ENCODE measurements at regions not wholly inside any gene's neighbourhood (a gene's known extent, or its start where the extent isn't known, plus 50 kb on each side); places are given as distances from the start of the nearest gene placed in this dataset.

- H3K27me3 ChIP-seq (ENCODE audit: insufficient read depth, low read depth, low read length), result no peaks in the 10 kb centered on the region
- no peaks in the 10 kb centered on the region for H3K79me2 ChIP-seq (replicated peaks; ENCODE audit: insufficient read depth, low read length)
- no peak overlapping the region for H3K9ac ChIP-seq (ENCODE audit: low read length)
- H3K4me3 ChIP-seq (ENCODE audit: low read length), result no peak overlapping the region
- no peaks in the 10 kb centered on the region for H3F3A ChIP-seq (ENCODE audit: insufficient read depth, low read length, poor library complexity, severe bottlenecking)
- H3K9me2 ChIP-seq (ENCODE audit: insufficient read depth, low read length), result no peaks in the 10 kb centered on the region
- H2AFZ ChIP-seq (ENCODE audit: low read depth, low read length), result no peak overlapping the region
- no peaks in the 10 kb centered on the region for H3K36me3 ChIP-seq (ENCODE audit: insufficient read depth, low read length)
- no peaks in the 10 kb centered on the region for H3K9me3 ChIP-seq (ENCODE audit: low read length)
- TF ChIP-seq CTCF (IDR thresholded peaks at IDR 0.05; ENCODE audit: poor library complexity, severe bottlenecking), result no peak
- TF ChIP-seq POLR2AphosphoS5 (IDR thresholded peaks at IDR 0.05), result no peak
- TF ChIP-seq EZH2 (IDR thresholded peaks at IDR 0.05; ENCODE audit: borderline replicate concordance, insufficient read depth, low read length, poor library complexity, severe bottlenecking), result no peak
- TF ChIP-seq SMC3 (conservative IDR thresholded peaks at IDR 0.05; ENCODE audit: poor library complexity), result no peak
- TF ChIP-seq MXI1 (conservative IDR thresholded peaks at IDR 0.05; ENCODE audit: poor library complexity, severe bottlenecking), result no peak
- TF ChIP-seq TAF1 (IDR thresholded peaks at IDR 0.05; ENCODE audit: low read depth), result no peak
- no peak for TF ChIP-seq EP300 (conservative IDR thresholded peaks at IDR 0.05; ENCODE audit: poor library complexity, severe bottlenecking)
- TF ChIP-seq REST (IDR thresholded peaks at IDR 0.05; ENCODE audit: borderline replicate concordance), result no peak
- no peak for TF ChIP-seq RAD21 (conservative IDR thresholded peaks at IDR 0.05)
- no peak overlapping the region for H3K27ac ChIP-seq (ENCODE audit: low read length)
- no peaks in the 10 kb centered on the region for H4K20me1 ChIP-seq (ENCODE audit: insufficient read depth)
- H3K4me2 ChIP-seq (ENCODE audit: low read length), result no peak overlapping the region
Measured at GRCh38 chr10:21214329-21214728, 311.2 kb downstream of the SKIDA1 start.

GRCh38 chr10:21213381-21213780 is 312.1 kb downstream of the SKIDA1 start:
- Histone ChIP-seq H4K20me1 (ENCODE audit: insufficient read depth) (no peaks in the 10 kb centered on the region), H3K27ac (ENCODE audit: low read length) (no peak overlapping the region), H3K36me3 (ENCODE audit: insufficient read depth, low read length) (no peaks in the 10 kb centered on the region), H3F3A (ENCODE audit: insufficient read depth, low read length, poor library complexity, severe bottlenecking) (no peaks in the 10 kb centered on the region), H3K27me3 (ENCODE audit: insufficient read depth, low read depth, low read length) (no peaks in the 10 kb centered on the region), H3K9me3 (ENCODE audit: low read length) (no peaks in the 10 kb centered on the region), H3K4me3 (ENCODE audit: low read length) (no peak overlapping the region), H3K9me2 (ENCODE audit: insufficient read depth, low read length) (no peaks in the 10 kb centered on the region), H3K79me2 (replicated peaks; ENCODE audit: insufficient read depth, low read length) (no peaks in the 10 kb centered on the region), H3K4me2 (ENCODE audit: low read length) (no peak overlapping the region), H2AFZ (ENCODE audit: low read depth, low read length) (no peak overlapping the region), H3K9ac (ENCODE audit: low read length) (no peak overlapping the region)
- TF ChIP-seq RAD21 (conservative IDR thresholded peaks at IDR 0.05) (no peak), TAF1 (IDR thresholded peaks at IDR 0.05; ENCODE audit: low read depth) (no peak), EP300 (conservative IDR thresholded peaks at IDR 0.05; ENCODE audit: poor library complexity, severe bottlenecking) (no peak), EZH2 (IDR thresholded peaks at IDR 0.05; ENCODE audit: borderline replicate concordance, insufficient read depth, low read length, poor library complexity, severe bottlenecking) (no peak), REST (IDR thresholded peaks at IDR 0.05; ENCODE audit: borderline replicate concordance) (no peak), CTCF (IDR thresholded peaks at IDR 0.05; ENCODE audit: poor library complexity, severe bottlenecking) (no peak), SMC3 (conservative IDR thresholded peaks at IDR 0.05; ENCODE audit: poor library complexity) (no peak), POLR2AphosphoS5 (IDR thresholded peaks at IDR 0.05) (no peak), MXI1 (conservative IDR thresholded peaks at IDR 0.05; ENCODE audit: poor library complexity, severe bottlenecking) (no peak)
